Stimulated activated CD8-positive, alpha-beta memory T cell treated with anti-CD3 and anti-CD28 coated beads, Interleukin-4, amount 100 ng/mL, for 4 hours (primary cell): ENCODE measurements at regions not wholly inside any gene's neighbourhood (a gene's known extent, or its start where the extent isn't known, plus 50 kb on each side); places are given as distances from the start of the nearest gene placed in this dataset.

Experiments used
- DNase-seq, 2 donors: peaks; one replicate each; pipeline ENCODE4 v3.0.0-alpha.2; 2020; ENCODE audit warnings: low read depth in 2 of 2, low spot score in 1 of 2

GRCh38 chr3:71916747-71917369 is 131.9 kb upstream of the PROK2 start:
- no peak for DNase-seq

GRCh38 chr3:71912839-71913495 is 128.0 kb upstream of the PROK2 start:
- no peak for DNase-seq

GRCh38 chr3:71910108-71910507 is 125.2 kb upstream of the PROK2 start:
- no peak for DNase-seq

GRCh38 chr3:71907996-71908395 is 123.0 kb upstream of the PROK2 start:
- DNase-seq, result no peak

GRCh38 chr3:71906976-71907375 is 122.0 kb upstream of the PROK2 start:
- no peak for DNase-seq

- DNase-seq, result no peak
Observed at GRCh38 chr3:71905426-71905825, 120.5 kb upstream of the PROK2 start.

- no peak for DNase-seq
Observed at GRCh38 chr3:71903936-71904335, 119.0 kb upstream of the PROK2 start.

GRCh38 chr3:71903112-71903495 is 118.2 kb upstream of the PROK2 start:
- no peak for DNase-seq

GRCh38 chr3:71902258-71903111 is 117.5 kb upstream of the PROK2 start:
- DNase-seq, result no peak

- DNase-seq, result no peak
Observed at GRCh38 chr3:71901645-71902044, 116.7 kb upstream of the PROK2 start.

GRCh38 chr3:71900057-71900456 is 115.1 kb upstream of the PROK2 start:
- no peak for DNase-seq

- DNase-seq, result no peak
Observed at GRCh38 chr3:71896751-71897150, 111.8 kb upstream of the PROK2 start.

- DNase-seq, result no peak
Observed at GRCh38 chr3:71893702-71894479, 108.9 kb upstream of the PROK2 start.

- no peak for DNase-seq
Observed at GRCh38 chr3:71893122-71893521, 108.2 kb upstream of the PROK2 start.

- DNase-seq, result no peak
Observed at GRCh38 chr3:71891483-71891882, 106.5 kb upstream of the PROK2 start.

- no peak for DNase-seq
Observed at GRCh38 chr3:71890356-71890931, 105.5 kb upstream of the PROK2 start.

- no peak for DNase-seq
Observed at GRCh38 chr3:71887256-71887655, 102.3 kb upstream of the PROK2 start.

GRCh38 chr3:71885006-71885405 is 100.1 kb upstream of the PROK2 start:
- DNase-seq, result no peak

- no peak for DNase-seq
Observed at GRCh38 chr3:71881732-71882131, 96.8 kb upstream of the PROK2 start.

GRCh38 chr3:71881041-71881440 is 96.1 kb upstream of the PROK2 start:
- DNase-seq, result no peak

- DNase-seq, result no peak
Observed at GRCh38 chr3:71879089-71879488, 94.1 kb upstream of the PROK2 start.
